WTC11 (cell line): ENCODE measurements at regions not wholly inside any gene's neighbourhood (a gene's known extent, or its start where the extent isn't known, plus 50 kb on each side); places are given as distances from the start of the nearest gene placed in this dataset.

Experiments used
- CTCF ChIP-seq: fragments of 200-600 bp; IDR thresholded peaks from 2 replicates; pipeline ENCODE4 v1.8.0; 2022; ENCODE audit warnings: antibody characterized with exemption
- ESRRA ChIP-seq: sonication (generic); formaldehyde crosslinking; IDR thresholded peaks from 2 replicates; pipeline ENCODE4 v1.8.1; 2022; ENCODE audit warnings: mild to moderate bottlenecking, missing genetic modification reagents, borderline replicate concordance
- ETV6 ChIP-seq: sonication (generic); formaldehyde crosslinking; IDR thresholded peaks from 2 replicates; pipeline ENCODE4 v1.8.1; 2022; ENCODE audit warnings: mild to moderate bottlenecking, missing genetic modification reagents
- ZNF232 ChIP-seq: sonication (generic); formaldehyde crosslinking; IDR thresholded peaks from 2 replicates; pipeline ENCODE4 v1.8.0; 2022; ENCODE audit warnings: mild to moderate bottlenecking, missing genetic modification reagents
- ZNF263 ChIP-seq: sonication (generic); formaldehyde crosslinking; IDR thresholded peaks from 2 replicates; pipeline ENCODE4 v1.8.1; 2022; ENCODE audit warnings: low read depth, mild to moderate bottlenecking, moderate library complexity, missing genetic modification reagents
- TF ChIP-seq, protein P1 (sequence below): sonication (generic); formaldehyde crosslinking; IDR thresholded peaks from 2 replicates; pipeline ENCODE4 v1.8.0; 2022; ENCODE audit warnings: mild to moderate bottlenecking, missing genetic modification reagents

DNA sequence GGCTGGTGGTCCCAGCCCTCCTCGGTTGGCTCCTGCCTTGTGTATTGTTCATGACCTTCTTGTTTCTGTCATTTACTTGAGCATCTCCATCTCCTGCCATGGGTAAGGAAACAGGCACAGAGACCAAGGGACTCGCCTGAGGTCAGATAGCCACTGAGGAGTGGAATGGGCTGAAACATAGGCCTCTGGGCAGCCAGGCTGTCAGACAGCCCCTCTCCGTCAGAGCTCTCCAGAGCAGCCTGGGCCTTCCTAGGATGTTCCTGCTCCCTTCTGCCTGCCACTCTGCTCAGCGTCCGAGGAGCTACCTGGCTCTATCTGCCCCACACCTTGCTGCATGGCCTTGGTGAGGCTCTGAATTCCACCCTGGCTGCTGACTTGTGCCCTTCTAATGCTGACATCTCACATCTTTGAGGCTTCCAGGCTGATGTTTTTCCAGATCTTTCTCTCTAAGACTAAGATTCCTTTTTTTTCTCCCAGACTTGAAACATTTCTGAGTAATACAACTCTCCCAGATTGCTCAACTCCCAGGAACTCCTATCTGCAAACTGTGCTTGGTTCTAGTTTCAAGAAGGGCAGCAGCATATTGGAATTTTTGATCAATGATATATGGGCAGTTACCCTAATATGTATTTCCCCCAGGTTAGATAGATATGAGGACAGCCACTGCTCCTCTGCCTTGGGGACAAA, 67.7 kb downstream of the MCFD2 start:
- TF ChIP-seq ETV6 (no peak), CTCF (no peak), ZNF232 (no peak), ZNF263 (CRISPR knock-in tag) (no peak), ESRRA (CRISPR knock-in tag) (no peak)
- TF ChIP-seq, protein P1, sequence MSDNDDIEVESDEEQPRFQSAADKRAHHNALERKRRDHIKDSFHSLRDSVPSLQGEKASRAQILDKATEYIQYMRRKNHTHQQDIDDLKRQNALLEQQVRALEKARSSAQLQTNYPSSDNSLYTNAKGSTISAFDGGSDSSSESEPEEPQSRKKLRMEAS (CRISPR knock-in tag) = no peak
